ENCODE measurements at regions not wholly inside any gene's neighbourhood (a gene's known extent, or its start where the extent isn't known, plus 50 kb on each side); places are given as distances from the start of the nearest gene placed in this dataset.

DNA sequence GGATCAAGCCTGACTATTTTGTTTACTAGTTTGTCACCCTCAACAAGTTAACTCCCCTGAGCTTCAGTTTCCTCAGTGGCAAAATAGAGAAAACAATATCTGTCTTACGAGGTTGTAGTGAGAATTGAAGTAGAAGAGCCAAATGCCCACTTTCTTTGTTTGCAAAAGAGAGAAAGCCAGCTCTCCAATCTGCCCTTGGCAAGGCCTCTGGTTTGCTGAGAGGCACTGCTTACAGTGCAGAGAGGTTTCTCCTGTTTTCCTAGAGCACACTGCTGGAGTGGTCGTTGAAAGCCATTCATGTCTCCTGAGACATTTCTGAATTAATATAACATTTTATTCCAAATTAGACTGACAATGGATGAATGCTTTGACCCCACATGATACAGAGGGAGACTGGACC lies 260.5 kb upstream of the IGF1R start:
- TF ChIP-seq CTCF (IDR thresholded peaks at IDR 0.05) = no peak
- TF ChIP-seq EP300 (IDR thresholded peaks at IDR 0.05) = no peak
- TF ChIP-seq ZFP36 (IDR thresholded peaks at IDR 0.05; ENCODE audit: borderline replicate concordance, partially characterized antibody) = no peak
- TF ChIP-seq TFCP2L1 (CRISPR knock-in tag; IDR thresholded peaks at IDR 0.05) = no peak
- no peak for TF ChIP-seq HOXB13 (CRISPR knock-in tag; IDR thresholded peaks at IDR 0.05; ENCODE audit: low read depth)
- no peak for TF ChIP-seq NFE2L2 (conservative IDR thresholded peaks at IDR 0.05; ENCODE audit: low read length)
- no peak for TF ChIP-seq POLR2A (IDR thresholded peaks at IDR 0.05; ENCODE audit: low read length)
- TF ChIP-seq, protein P1, sequence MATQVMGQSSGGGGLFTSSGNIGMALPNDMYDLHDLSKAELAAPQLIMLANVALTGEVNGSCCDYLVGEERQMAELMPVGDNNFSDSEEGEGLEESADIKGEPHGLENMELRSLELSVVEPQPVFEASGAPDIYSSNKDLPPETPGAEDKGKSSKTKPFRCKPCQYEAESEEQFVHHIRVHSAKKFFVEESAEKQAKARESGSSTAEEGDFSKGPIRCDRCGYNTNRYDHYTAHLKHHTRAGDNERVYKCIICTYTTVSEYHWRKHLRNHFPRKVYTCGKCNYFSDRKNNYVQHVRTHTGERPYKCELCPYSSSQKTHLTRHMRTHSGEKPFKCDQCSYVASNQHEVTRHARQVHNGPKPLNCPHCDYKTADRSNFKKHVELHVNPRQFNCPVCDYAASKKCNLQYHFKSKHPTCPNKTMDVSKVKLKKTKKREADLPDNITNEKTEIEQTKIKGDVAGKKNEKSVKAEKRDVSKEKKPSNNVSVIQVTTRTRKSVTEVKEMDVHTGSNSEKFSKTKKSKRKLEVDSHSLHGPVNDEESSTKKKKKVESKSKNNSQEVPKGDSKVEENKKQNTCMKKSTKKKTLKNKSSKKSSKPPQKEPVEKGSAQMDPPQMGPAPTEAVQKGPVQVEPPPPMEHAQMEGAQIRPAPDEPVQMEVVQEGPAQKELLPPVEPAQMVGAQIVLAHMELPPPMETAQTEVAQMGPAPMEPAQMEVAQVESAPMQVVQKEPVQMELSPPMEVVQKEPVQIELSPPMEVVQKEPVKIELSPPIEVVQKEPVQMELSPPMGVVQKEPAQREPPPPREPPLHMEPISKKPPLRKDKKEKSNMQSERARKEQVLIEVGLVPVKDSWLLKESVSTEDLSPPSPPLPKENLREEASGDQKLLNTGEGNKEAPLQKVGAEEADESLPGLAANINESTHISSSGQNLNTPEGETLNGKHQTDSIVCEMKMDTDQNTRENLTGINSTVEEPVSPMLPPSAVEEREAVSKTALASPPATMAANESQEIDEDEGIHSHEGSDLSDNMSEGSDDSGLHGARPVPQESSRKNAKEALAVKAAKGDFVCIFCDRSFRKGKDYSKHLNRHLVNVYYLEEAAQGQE (IDR thresholded peaks at IDR 0.05) = no peak
- no peak for TF ChIP-seq MAX (IDR thresholded peaks at IDR 0.05)
- TF ChIP-seq, protein P2, sequence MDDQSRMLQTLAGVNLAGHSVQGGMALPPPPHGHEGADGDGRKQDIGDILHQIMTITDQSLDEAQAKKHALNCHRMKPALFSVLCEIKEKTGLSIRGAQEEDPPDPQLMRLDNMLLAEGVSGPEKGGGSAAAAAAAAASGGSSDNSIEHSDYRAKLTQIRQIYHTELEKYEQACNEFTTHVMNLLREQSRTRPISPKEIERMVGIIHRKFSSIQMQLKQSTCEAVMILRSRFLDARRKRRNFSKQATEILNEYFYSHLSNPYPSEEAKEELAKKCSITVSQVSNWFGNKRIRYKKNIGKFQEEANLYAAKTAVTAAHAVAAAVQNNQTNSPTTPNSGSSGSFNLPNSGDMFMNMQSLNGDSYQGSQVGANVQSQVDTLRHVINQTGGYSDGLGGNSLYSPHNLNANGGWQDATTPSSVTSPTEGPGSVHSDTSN (IDR thresholded peaks at IDR 0.05) = no peak
- TF ChIP-seq JUN (IDR thresholded peaks at IDR 0.05) = no peak
- no peak for TF ChIP-seq EHMT2 (IDR thresholded peaks at IDR 0.05; ENCODE audit: low read depth)
- no peak for TF ChIP-seq CHD4 (IDR thresholded peaks at IDR 0.05; ENCODE audit: borderline replicate concordance)

All from A549 (cell line).